Neuronal stem cell (in vitro differentiated cells): ENCODE measurements at regions not wholly inside any gene's neighbourhood (a gene's known extent, or its start where the extent isn't known, plus 50 kb on each side); places are given as distances from the start of the nearest gene placed in this dataset.

Experiments used
- DNase-seq: peaks from one replicate; pipeline ENCODE4 v3.0.0-alpha.2; 2013; ENCODE audit warnings: low spot score
- H2AFZ ChIP-seq: one replicate; pipeline ENCODE4 v1.6.1; 2013; ENCODE audit warnings: mild to moderate bottlenecking, low read length, inconsistent platforms
- H2AK5ac ChIP-seq: 2 replicates; pipeline ENCODE4 v1.6.1; 2013; ENCODE audit warnings: low read depth, mild to moderate bottlenecking, inconsistent platforms, low read length, moderate library complexity, mixed read lengths
- H2BK120ac ChIP-seq: 2 replicates; pipeline ENCODE4 v1.6.1; 2013; ENCODE audit warnings: low read depth, mild to moderate bottlenecking, inconsistent platforms, low read length, moderate library complexity, mixed read lengths
- H2BK12ac ChIP-seq: one replicate; pipeline ENCODE4 v1.6.1; 2013; ENCODE audit warnings: low read length, inconsistent platforms
- H2BK15ac ChIP-seq: 2 replicates; pipeline ENCODE4 v1.6.1; 2013; ENCODE audit warnings: mild to moderate bottlenecking, low read length, inconsistent platforms, mixed read lengths
- H2BK5ac ChIP-seq: one replicate; pipeline ENCODE4 v1.6.1; 2013; ENCODE audit warnings: inconsistent platforms, mild to moderate bottlenecking, low read length, moderate library complexity
- H3K14ac ChIP-seq: one replicate; pipeline ENCODE4 v1.6.1; 2013; ENCODE audit warnings: low read length, inconsistent platforms
- H3K18ac ChIP-seq: 2 replicates; pipeline ENCODE4 v1.6.1; 2013; ENCODE audit warnings: low read length, inconsistent platforms
- H3K23ac ChIP-seq: 2 replicates; pipeline ENCODE4 v1.6.1; 2013; ENCODE audit warnings: low read depth, mild to moderate bottlenecking, mixed read lengths, low read length, inconsistent platforms; ENCODE audit not compliant: poor library complexity
- H3K27ac ChIP-seq: replicated peaks from 3 replicates; pipeline ENCODE4 v1.5.1; 2013; ENCODE audit warnings: low read length, inconsistent platforms
- H3K27me3 ChIP-seq, 3 experiments: 2 replicates each; pipeline ENCODE4 v1.6.1; 2013; ENCODE audit warnings: low read length in 3 of 3, mild to moderate bottlenecking in 2 of 3, inconsistent platforms in 1 of 3, low read depth in 1 of 3, mixed read lengths in 1 of 3, moderate library complexity in 1 of 3; ENCODE audit not compliant: control insufficient read depth in 3 of 3, insufficient read depth in 3 of 3
- H3K36me3 ChIP-seq, 2 donors: replicated peaks in 1 of 2; 2 replicates each; pipeline ENCODE4 v1.6.1; 2013; ENCODE audit warnings: low read length in 2 of 2; ENCODE audit not compliant: control insufficient read depth in 2 of 2, insufficient read depth in 2 of 2
- H3K4ac ChIP-seq: 2 replicates; pipeline ENCODE4 v1.6.1; 2013; ENCODE audit warnings: inconsistent platforms, mild to moderate bottlenecking, low read length, moderate library complexity
- H3K4me1 ChIP-seq, 2 donors: 1 replicate in 1 of 2; 2 replicates in 1 of 2; pipeline ENCODE4 v1.6.1; 2013; ENCODE audit warnings: low read length in 2 of 2, low read depth in 1 of 2; ENCODE audit not compliant: control insufficient read depth in 2 of 2, insufficient read depth in 1 of 2
- H3K4me2 ChIP-seq: one replicate; pipeline ENCODE4 v1.6.1; 2013; ENCODE audit warnings: mild to moderate bottlenecking, low read length, inconsistent platforms; ENCODE audit not compliant: insufficient read depth, poor library complexity, severe bottlenecking
- H3K4me3 ChIP-seq, 2 donors: 2 replicates each; pipeline ENCODE4 v1.5.1; 2013; ENCODE audit warnings: low read length in 2 of 2, mild to moderate bottlenecking in 2 of 2, inconsistent platforms in 1 of 2, moderate library complexity in 1 of 2
- H3K79me1 ChIP-seq: one replicate; pipeline ENCODE4 v1.6.1; 2013; ENCODE audit warnings: low read depth, mild to moderate bottlenecking, inconsistent platforms, low read length, moderate library complexity
- H3K9ac ChIP-seq: one replicate; pipeline ENCODE4 v1.6.1; 2013; ENCODE audit warnings: mild to moderate bottlenecking, low read depth, low read length, inconsistent platforms; ENCODE audit not compliant: poor library complexity
- H3K9me3 ChIP-seq, 2 donors: replicated peaks in 1 of 2; 2 replicates each; pipeline versions ENCODE3 to v1.6.1; 2013; ENCODE audit warnings: low read length in 2 of 2, mild to moderate bottlenecking in 2 of 2, inconsistent platforms in 1 of 2, low read depth in 1 of 2, mixed read lengths in 1 of 2, moderate library complexity in 1 of 2; ENCODE audit not compliant: control insufficient read depth in 2 of 2, insufficient read depth in 1 of 2
- H4K8ac ChIP-seq: one replicate; pipeline ENCODE4 v1.6.1; 2013; ENCODE audit warnings: low read depth, mild to moderate bottlenecking, inconsistent platforms, low read length, moderate library complexity
- H4K91ac ChIP-seq: one replicate; pipeline ENCODE4 v1.6.1; 2013; ENCODE audit warnings: low read length, low read depth, mild to moderate bottlenecking, inconsistent platforms; ENCODE audit not compliant: poor library complexity
- WGBS, 2 donors: extraction: QIAGEN DNeasy Blood & Tissue Kit; methylation state at CpG; one replicate each; pipeline ENCODE4 v1.1.7; 2013; ENCODE audit warnings: missing lambda C conversion rate in 2 of 2, mixed read lengths in 1 of 2; ENCODE audit not compliant: insufficient read length in 2 of 2, insufficient replicate concordance in 1 of 2; ENCODE audit errors: extremely low coverage in 2 of 2; 5-methylcytosine and 5-hydroxymethylcytosine counted together

DNA sequence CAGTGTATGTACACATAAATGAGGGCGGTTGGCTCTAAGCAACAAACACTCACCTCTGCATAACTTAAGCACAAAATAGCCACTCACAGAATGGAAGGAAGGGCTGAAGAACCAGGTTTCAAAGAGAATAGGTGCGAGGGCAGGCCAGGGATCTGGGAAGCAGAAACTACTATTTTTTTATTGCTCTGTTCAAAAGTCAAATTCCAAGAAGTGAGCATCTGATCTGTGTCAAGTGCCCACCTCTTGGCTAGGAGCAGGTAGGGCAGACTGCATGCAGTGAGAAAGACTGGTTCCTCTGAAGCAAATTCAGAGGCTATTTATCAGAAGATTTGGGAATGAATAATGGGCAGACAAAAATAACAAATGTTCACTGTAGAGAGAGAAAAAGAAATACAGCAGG, 336.4 kb upstream of the CTNNB1 start:
- no peak overlapping the region for H2BK15ac ChIP-seq
- H3K27me3 ChIP-seq = no peaks in the 10 kb centered on the region
- no peak overlapping the region for H2AK5ac ChIP-seq
- H2BK120ac ChIP-seq = no peak overlapping the region
- H2AFZ ChIP-seq = no peak overlapping the region
- no peak overlapping the region for H3K18ac ChIP-seq
- H4K91ac ChIP-seq = no peak overlapping the region
- H3K4me2 ChIP-seq = no peak overlapping the region
- no peak overlapping the region for H3K4ac ChIP-seq
- no peak overlapping the region for H4K8ac ChIP-seq
- H3K9ac ChIP-seq = no peak overlapping the region
- H3K23ac ChIP-seq = no peak overlapping the region
- DNase-seq = no peak
- H3K4me1 ChIP-seq = peaks cover 0 to 5% of the 10 kb centered on the region in 2 donors
- H3K4me3 ChIP-seq = no peak overlapping the region
- H2BK5ac ChIP-seq = no peak overlapping the region
- WGBS, 2 donors = no CpG with 5 or more reads among the region's 2 CpGs
- H3K79me1 ChIP-seq = no peaks in the 10 kb centered on the region
- no peak overlapping the region for H3K27ac ChIP-seq
- no peaks in the 10 kb centered on the region for H3K36me3 ChIP-seq
- no peak overlapping the region for H3K14ac ChIP-seq
- H3K9me3 ChIP-seq = no peaks in the 10 kb centered on the region
- H2BK12ac ChIP-seq = no peak overlapping the region

DNA sequence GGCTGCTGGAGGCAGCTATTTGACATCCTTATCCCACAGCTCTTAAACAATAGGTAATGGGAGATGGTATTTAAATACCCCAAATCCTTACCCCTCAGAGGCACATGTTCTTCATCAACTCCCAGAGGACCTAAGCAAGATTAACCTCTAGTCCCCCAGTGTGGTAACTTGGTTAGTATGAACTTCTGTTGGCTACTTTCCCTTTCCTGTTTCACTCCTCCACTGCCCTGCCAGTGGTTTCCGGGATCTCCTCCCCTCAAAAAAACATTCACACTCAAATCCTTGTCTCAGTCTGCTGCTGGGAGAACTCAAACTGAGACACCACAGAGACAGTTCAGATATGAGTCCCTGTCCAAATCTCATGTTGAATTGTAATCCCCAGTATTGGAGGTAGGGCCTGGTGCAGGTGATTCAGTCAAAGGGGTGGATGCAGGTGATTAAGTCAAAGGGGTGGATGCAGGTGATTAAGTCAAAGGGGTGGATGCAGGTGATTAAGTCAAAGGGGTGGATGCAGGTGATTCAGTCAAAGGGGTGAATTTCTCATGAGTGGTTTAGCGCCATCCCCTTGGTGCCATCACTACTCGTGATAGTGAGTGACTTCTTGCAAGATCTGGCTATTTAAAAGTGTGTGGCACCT, 335.0 kb upstream of the CTNNB1 start:
- Histone ChIP-seq H2BK120ac (no peak overlapping the region), H3K18ac (no peak overlapping the region), H2AFZ (no peak overlapping the region), H3K4me2 (no peak overlapping the region), H2BK5ac (no peak overlapping the region), H2AK5ac (no peak overlapping the region), H3K36me3 (no peaks in the 10 kb centered on the region), H3K27me3 (no peaks in the 10 kb centered on the region), H3K14ac (no peak overlapping the region), H2BK15ac (no peak overlapping the region), H3K9ac (no peak overlapping the region), H3K4me3 (no peak overlapping the region), H4K8ac (no peak overlapping the region), H3K27ac (no peak overlapping the region), H3K4ac (no peak overlapping the region), H2BK12ac (no peak overlapping the region), H3K23ac (no peak overlapping the region), H3K79me1 (no peaks in the 10 kb centered on the region), H4K91ac (no peak overlapping the region), H3K9me3 (no peaks in the 10 kb centered on the region), H3K4me1 (peaks cover 0 to 6% of the 10 kb centered on the region in 2 donors)
- no peak for DNase-seq
- no CpG with 5 or more reads among the region's 3 CpGs for WGBS, 2 donors

DNA sequence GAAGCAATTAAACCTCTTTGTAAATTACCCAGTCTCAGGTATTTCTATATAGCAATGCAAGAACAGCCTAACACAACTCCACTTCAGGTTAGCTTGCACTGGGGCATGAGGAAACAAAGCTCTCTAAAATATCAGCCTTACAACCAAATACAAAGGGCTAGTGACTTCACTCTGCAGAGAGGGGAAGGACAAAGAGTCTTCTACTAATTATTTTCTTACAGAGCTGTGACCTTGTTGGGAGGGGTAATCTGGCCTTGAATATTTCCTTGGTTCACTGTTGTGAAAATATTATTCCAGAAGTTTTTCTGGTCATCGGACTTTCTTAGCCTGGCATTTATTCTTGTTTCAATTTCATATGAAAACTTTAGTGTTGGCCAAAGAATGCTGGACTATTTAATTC, 334.4 kb upstream of the CTNNB1 start:
- Histone ChIP-seq H3K14ac (no peak overlapping the region), H3K27ac (no peak overlapping the region)

DNA sequence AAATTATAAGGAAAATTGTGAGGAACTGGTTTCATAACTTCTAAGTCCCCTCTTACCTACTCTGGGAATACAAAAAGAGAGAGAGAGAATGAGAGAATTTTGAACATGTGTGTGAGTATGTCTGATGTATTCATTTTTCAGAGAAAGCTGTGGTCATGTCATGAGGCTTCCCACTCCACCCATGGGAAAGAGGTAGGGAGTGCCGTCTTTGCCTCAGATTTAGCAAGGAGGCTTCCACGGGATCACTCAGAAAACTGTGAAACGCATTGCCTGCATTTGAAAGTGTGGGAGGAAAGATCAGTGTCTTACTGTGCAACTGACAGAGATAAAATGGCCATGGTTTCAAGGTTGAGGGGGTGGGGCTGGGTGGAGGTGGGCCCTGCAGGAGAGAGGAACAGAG, 331.5 kb upstream of the CTNNB1 start:
- no peak overlapping the region for H3K4ac ChIP-seq
- no peak overlapping the region for H4K91ac ChIP-seq
- H3K27ac ChIP-seq = no peak overlapping the region
- H3K9ac ChIP-seq = no peak overlapping the region
- no peak overlapping the region for H3K4me2 ChIP-seq
- no peak overlapping the region for H2AFZ ChIP-seq
- no peaks in the 10 kb centered on the region for H3K79me1 ChIP-seq
- H3K23ac ChIP-seq = no peak overlapping the region
- H2BK5ac ChIP-seq = no peak overlapping the region
- no peak overlapping the region for H2BK15ac ChIP-seq
- H2BK120ac ChIP-seq = no peak overlapping the region
- no peak overlapping the region for H3K4me3 ChIP-seq
- H2AK5ac ChIP-seq = no peak overlapping the region
- H3K36me3 ChIP-seq = no peaks in the 10 kb centered on the region
- H4K8ac ChIP-seq = no peak overlapping the region
- H3K4me1 ChIP-seq = peaks cover 0 to 12% of the 10 kb centered on the region in 2 donors
- H3K9me3 ChIP-seq = no peaks in the 10 kb centered on the region
- H3K18ac ChIP-seq = no peak overlapping the region
- H3K27me3 ChIP-seq = no peaks in the 10 kb centered on the region
- H3K14ac ChIP-seq = no peak overlapping the region
- no peak overlapping the region for H2BK12ac ChIP-seq
- WGBS, 2 donors = no CpG with 5 or more reads among the region's 3 CpGs
- DNase-seq = no peak

More for the DNA sequence above, 334.4 kb upstream of the CTNNB1 start:
- no peak overlapping the region for H3K4me3 ChIP-seq
- H2AFZ ChIP-seq = no peak overlapping the region
- H3K36me3 ChIP-seq = no peaks in the 10 kb centered on the region
- H3K9ac ChIP-seq = no peak overlapping the region
- no CpG with 5 or more reads among the region's 1 CpG for WGBS, 2 donors
- no peak overlapping the region for H3K23ac ChIP-seq
- H3K4ac ChIP-seq = no peak overlapping the region
- H2AK5ac ChIP-seq = no peak overlapping the region
- no peak overlapping the region for H3K4me2 ChIP-seq
- no peak for DNase-seq
- no peak overlapping the region for H3K18ac ChIP-seq
- H3K79me1 ChIP-seq = no peaks in the 10 kb centered on the region
- no peaks in the 10 kb centered on the region for H3K27me3 ChIP-seq
- H2BK15ac ChIP-seq = no peak overlapping the region
- peaks cover 0 to 9% of the 10 kb centered on the region in 2 donors for H3K4me1 ChIP-seq
- H2BK120ac ChIP-seq = no peak overlapping the region
- no peaks in the 10 kb centered on the region for H3K9me3 ChIP-seq
- H2BK5ac ChIP-seq = no peak overlapping the region
- H4K8ac ChIP-seq = no peak overlapping the region
- H4K91ac ChIP-seq = no peak overlapping the region
- H2BK12ac ChIP-seq = no peak overlapping the region
